Panc1 (cell line): ENCODE measurements at regions not wholly inside any gene's neighbourhood (a gene's known extent, or its start where the extent isn't known, plus 50 kb on each side); places are given as distances from the start of the nearest gene placed in this dataset.

Experiments
- ATAC-seq: fragments of 200-7000 bp; cut with Tn5 transposase; 2 replicates; pipeline ENCODE4 v1.9.1; 2020; ENCODE audit warnings: mild to moderate bottlenecking, moderate library complexity
- BruUV-seq: library from RNA; stranded (reverse); fragments of 400-500 nt; replicated peaks from 2 replicates; lab custom pipeline; 2021; lab: Mats Ljungman, UMichigan
- CTCF ChIA-PET: fragments of 300-600 bp; sonication (Branson Sonifier 250); formaldehyde crosslinking; loops from one replicate; lab custom pipeline; 2022; ENCODE audit warnings: antibody characterized with exemption; lab: Charles Lee
- POLR2A ChIA-PET: fragments of 300-600 bp; sonication (Branson Sonifier 250); formaldehyde crosslinking; loops from one replicate; lab custom pipeline; 2022; ENCODE audit warnings: antibody characterized with exemption; lab: Charles Lee
- DNase-seq: peaks from one replicate; pipeline ENCODE4 v3.0.0-alpha.2; 2010; ENCODE audit warnings: low read depth, low spot score
- H3K27ac ChIP-seq: 2 replicates; pipeline ENCODE4 v1.5.1; 2011; ENCODE audit warnings: mild to moderate bottlenecking, low read length, inconsistent platforms
- H3K27me3 ChIP-seq: fragments of 200-500 bp; sonication (Bioruptor generic); 2 replicates; pipeline ENCODE4 v1.6.0; 2014; ENCODE audit warnings: low read length, inconsistent platforms; ENCODE audit not compliant: control insufficient read depth, insufficient read depth
- H3K36me3 ChIP-seq: fragments of 200-500 bp; sonication (Bioruptor generic); 2 replicates; pipeline ENCODE4 v1.5.1; 2014; ENCODE audit warnings: inconsistent platforms, mild to moderate bottlenecking, low read length, moderate library complexity; ENCODE audit not compliant: control insufficient read depth, insufficient read depth
- H3K4me1 ChIP-seq: 2 replicates; pipeline ENCODE4 v1.5.1; 2011; ENCODE audit warnings: inconsistent platforms, mild to moderate bottlenecking, low read length, moderate library complexity; ENCODE audit not compliant: control insufficient read depth, insufficient read depth
- H3K4me3 ChIP-seq, 2 experiments: 2 replicates each; pipeline ENCODE4 v1.5.1; 2011 to 2012; ENCODE audit warnings: low read depth in 2 of 2, low read length in 2 of 2, mild to moderate bottlenecking in 2 of 2, inconsistent platforms in 1 of 2, moderate library complexity in 1 of 2
- H3K9me3 ChIP-seq: fragments of 200-500 bp; sonication (Bioruptor generic); 2 replicates; pipeline ENCODE4 v1.5.1; 2014; ENCODE audit warnings: low read depth, mild to moderate bottlenecking, inconsistent platforms, low read length, moderate library complexity; ENCODE audit not compliant: control insufficient read depth, insufficient read depth
- POLR2AphosphoS5 ChIP-seq: IDR thresholded peaks from 2 replicates; pipeline ENCODE4 v1.6.1; 2012; ENCODE audit warnings: mild to moderate bottlenecking, low read depth, low read length, moderate library complexity
- SIN3A ChIP-seq: IDR thresholded peaks from 2 replicates; pipeline ENCODE4 v1.6.1; 2012; ENCODE audit warnings: low read depth, mild to moderate bottlenecking, low read length, moderate library complexity, borderline replicate concordance; ENCODE audit not compliant: insufficient read depth
- TCF7L2 ChIP-seq: IDR thresholded peaks from 2 replicates; pipeline ENCODE4 v1.6.1; 2011; ENCODE audit warnings: mild to moderate bottlenecking, low read depth, low read length, inconsistent platforms
- in situ Hi-C: cut with HindIII; loops from 2 replicates; pipeline ENCODE4 v1.10.0; 2016; ENCODE audit warnings: low sequenced_read_pairs, low pct_unique_long_range_greater_than_20kb
- intact Hi-C: fragments of 100-400 bp; cut with micrococcal nuclease; formaldehyde crosslinking; loops from one replicate; pipeline ENCODE4 v1.10.0; 2022; ENCODE audit not compliant: unreplicated experiment
- TF ChIP-seq, protein P1 (sequence below), 2 experiments: IDR thresholded peaks; 2 replicates each; pipeline ENCODE4 v1.6.1; 2011 to 2012; ENCODE audit warnings: low read depth in 2 of 2, control low read depth in 1 of 2, low read length in 1 of 2, mild to moderate bottlenecking in 1 of 2, moderate library complexity in 1 of 2; ENCODE audit not compliant: insufficient read depth in 1 of 2
- TF ChIP-seq, protein P2 (sequence below): fragments of 450-650 bp; IDR thresholded peaks from 2 replicates; pipeline ENCODE4 v1.5.1; 2017; ENCODE audit warnings: mild to moderate bottlenecking

DNA sequence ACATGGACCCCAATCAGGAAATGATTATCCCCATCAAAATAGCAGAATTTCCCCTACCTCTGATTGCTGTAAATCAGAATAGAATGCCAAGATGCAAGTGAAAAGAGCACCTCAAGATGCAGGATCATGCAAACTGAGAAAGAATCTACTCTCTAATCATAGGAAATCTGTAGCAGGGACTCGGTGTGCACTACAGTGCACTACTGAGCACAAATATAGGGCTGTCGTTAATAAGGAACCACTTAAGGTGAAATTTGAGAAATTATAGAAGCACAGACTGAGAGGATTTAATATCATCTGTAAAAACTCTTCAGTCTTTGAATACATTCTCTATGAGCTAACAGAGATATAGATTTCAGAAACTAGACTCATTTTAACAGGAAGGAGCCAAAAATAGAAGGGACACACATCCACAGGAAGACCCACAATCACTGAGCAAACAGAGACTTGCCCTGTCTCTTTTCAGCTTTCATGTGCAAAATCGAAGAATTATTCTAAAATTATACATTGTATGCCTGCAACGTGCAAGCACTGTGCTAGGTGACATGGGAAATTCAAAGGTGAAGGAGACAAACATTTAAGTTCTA is 278.3 kb downstream of the HIVEP2 start:
- BruUV-seq = no TSS peak
- intact Hi-C loops (no loop called here), in situ Hi-C loops (no loop called here)
- 0 out of 2 replicates have a peak, but pooled peaks cover 3% of the 10 kb centered on the region for H3K27me3 ChIP-seq
- CTCF ChIA-PET = no interaction called here
- H3K27ac ChIP-seq = no peak overlapping the region
- H3K4me3 ChIP-seq = no peak overlapping the region
- H3K4me1 ChIP-seq = no peaks in the 10 kb centered on the region
- no peaks in the 10 kb centered on the region for H3K36me3 ChIP-seq
- TF ChIP-seq, protein P1, sequence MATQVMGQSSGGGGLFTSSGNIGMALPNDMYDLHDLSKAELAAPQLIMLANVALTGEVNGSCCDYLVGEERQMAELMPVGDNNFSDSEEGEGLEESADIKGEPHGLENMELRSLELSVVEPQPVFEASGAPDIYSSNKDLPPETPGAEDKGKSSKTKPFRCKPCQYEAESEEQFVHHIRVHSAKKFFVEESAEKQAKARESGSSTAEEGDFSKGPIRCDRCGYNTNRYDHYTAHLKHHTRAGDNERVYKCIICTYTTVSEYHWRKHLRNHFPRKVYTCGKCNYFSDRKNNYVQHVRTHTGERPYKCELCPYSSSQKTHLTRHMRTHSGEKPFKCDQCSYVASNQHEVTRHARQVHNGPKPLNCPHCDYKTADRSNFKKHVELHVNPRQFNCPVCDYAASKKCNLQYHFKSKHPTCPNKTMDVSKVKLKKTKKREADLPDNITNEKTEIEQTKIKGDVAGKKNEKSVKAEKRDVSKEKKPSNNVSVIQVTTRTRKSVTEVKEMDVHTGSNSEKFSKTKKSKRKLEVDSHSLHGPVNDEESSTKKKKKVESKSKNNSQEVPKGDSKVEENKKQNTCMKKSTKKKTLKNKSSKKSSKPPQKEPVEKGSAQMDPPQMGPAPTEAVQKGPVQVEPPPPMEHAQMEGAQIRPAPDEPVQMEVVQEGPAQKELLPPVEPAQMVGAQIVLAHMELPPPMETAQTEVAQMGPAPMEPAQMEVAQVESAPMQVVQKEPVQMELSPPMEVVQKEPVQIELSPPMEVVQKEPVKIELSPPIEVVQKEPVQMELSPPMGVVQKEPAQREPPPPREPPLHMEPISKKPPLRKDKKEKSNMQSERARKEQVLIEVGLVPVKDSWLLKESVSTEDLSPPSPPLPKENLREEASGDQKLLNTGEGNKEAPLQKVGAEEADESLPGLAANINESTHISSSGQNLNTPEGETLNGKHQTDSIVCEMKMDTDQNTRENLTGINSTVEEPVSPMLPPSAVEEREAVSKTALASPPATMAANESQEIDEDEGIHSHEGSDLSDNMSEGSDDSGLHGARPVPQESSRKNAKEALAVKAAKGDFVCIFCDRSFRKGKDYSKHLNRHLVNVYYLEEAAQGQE (IDR thresholded peaks at IDR 0.05; ENCODE audit: insufficient read depth in 1 of 2, low read depth in 2 of 2, low read length in 1 of 2) = no peak
- TF ChIP-seq TCF7L2 (no peak), POLR2AphosphoS5 (no peak), SIN3A (no peak)
- TF ChIP-seq, protein P2, sequence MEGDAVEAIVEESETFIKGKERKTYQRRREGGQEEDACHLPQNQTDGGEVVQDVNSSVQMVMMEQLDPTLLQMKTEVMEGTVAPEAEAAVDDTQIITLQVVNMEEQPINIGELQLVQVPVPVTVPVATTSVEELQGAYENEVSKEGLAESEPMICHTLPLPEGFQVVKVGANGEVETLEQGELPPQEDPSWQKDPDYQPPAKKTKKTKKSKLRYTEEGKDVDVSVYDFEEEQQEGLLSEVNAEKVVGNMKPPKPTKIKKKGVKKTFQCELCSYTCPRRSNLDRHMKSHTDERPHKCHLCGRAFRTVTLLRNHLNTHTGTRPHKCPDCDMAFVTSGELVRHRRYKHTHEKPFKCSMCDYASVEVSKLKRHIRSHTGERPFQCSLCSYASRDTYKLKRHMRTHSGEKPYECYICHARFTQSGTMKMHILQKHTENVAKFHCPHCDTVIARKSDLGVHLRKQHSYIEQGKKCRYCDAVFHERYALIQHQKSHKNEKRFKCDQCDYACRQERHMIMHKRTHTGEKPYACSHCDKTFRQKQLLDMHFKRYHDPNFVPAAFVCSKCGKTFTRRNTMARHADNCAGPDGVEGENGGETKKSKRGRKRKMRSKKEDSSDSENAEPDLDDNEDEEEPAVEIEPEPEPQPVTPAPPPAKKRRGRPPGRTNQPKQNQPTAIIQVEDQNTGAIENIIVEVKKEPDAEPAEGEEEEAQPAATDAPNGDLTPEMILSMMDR = no peak
- peaks cover 8% of the 10 kb centered on the region; the same call in 1 of the 2 replicates for H3K9me3 ChIP-seq
- no peak for DNase-seq
- POLR2A ChIA-PET = no interaction called here
- no peak for ATAC-seq

DNA sequence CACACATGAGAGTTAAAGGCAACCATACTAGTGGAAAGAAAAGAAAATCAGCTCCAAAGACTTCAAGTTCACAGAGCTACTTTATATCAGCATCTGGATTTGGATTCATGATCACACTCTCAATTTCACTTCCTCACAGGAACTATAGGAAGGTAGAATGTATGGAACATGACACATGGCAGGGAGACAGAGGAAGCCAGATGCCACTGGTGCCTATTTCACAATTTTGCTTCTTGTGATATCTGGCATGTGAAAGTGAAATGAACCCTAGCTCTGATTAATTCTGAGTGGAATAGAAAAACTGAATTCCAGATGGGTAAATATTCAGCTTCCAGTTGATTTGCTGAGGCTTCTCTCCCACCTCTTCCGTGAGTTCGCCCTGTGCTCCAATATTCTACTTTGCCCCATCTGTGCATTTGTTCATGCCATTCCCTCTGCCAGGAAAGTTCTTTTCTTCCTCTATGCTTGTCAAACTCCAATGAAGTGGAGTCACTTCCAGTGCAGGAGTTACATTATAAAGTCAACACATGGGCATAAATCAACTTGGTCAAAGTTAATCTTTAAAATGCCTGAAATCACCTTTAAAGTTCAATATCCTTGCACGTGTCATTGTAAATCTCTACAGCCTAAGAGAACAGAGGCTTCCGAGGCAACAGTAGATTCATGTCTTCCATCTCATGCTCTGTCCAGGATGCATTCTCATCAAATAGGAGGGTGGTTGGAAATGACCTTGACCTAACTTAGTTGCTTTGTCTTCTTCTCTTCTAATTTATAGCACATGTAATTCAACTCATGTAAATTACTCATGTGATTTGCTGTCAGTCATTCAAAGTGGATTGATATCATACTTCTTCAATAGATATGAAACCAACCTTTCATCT is 275.3 kb downstream of the HIVEP2 start:
- H3K27me3 ChIP-seq = peaks cover 19% of the 10 kb centered on the region
- ChIA-PET CTCF (no interaction called here), POLR2A (no interaction called here)
- in situ Hi-C loops (no loop called here), intact Hi-C loops (no loop called here)
- TF ChIP-seq, protein P2 = no peak
- no peak for TF ChIP-seq SIN3A
- TF ChIP-seq POLR2AphosphoS5 = no peak
- no peak for TF ChIP-seq TCF7L2
- TF ChIP-seq, protein P1 (IDR thresholded peaks at IDR 0.05; ENCODE audit: insufficient read depth in 1 of 2, low read depth in 2 of 2, low read length in 1 of 2) = no peak
- no peak overlapping the region for H3K27ac ChIP-seq
- H3K9me3 ChIP-seq = no peaks in the 10 kb centered on the region
- no peaks in the 10 kb centered on the region for H3K36me3 ChIP-seq
- DNase-seq (no peak), ATAC-seq (no peak)
- no TSS peak for BruUV-seq
- H3K4me3 ChIP-seq = no peak overlapping the region
- H3K4me1 ChIP-seq = no peaks in the 10 kb centered on the region
